HG03558 (cell line): ENCODE measurements at regions not wholly inside any gene's neighbourhood (a gene's known extent, or its start where the extent isn't known, plus 50 kb on each side); places are given as distances from the start of the nearest gene placed in this dataset.

Experiments
- ATAC-seq: cut with Tn5 transposase; IDR thresholded peaks from one replicate; pipeline ENCODE4 v1.9.1; 2021; ENCODE audit warnings: moderate number of reproducible peaks; ENCODE audit not compliant: unreplicated experiment; ENCODE audit errors: extremely low read depth

- no peak for ATAC-seq
These were observed 206.9 kb upstream of the ZNF536 start for GRCh38 chr19:30165228-30165813.

GRCh38 chr19:30167206-30167868, 204.8 kb upstream of the ZNF536 start:
- ATAC-seq, result no peak

GRCh38 chr19:30167976-30168635, 204.1 kb upstream of the ZNF536 start:
- no peak for ATAC-seq

GRCh38 chr19:30168760-30169159, 203.4 kb upstream of the ZNF536 start:
- no peak for ATAC-seq

DNA sequence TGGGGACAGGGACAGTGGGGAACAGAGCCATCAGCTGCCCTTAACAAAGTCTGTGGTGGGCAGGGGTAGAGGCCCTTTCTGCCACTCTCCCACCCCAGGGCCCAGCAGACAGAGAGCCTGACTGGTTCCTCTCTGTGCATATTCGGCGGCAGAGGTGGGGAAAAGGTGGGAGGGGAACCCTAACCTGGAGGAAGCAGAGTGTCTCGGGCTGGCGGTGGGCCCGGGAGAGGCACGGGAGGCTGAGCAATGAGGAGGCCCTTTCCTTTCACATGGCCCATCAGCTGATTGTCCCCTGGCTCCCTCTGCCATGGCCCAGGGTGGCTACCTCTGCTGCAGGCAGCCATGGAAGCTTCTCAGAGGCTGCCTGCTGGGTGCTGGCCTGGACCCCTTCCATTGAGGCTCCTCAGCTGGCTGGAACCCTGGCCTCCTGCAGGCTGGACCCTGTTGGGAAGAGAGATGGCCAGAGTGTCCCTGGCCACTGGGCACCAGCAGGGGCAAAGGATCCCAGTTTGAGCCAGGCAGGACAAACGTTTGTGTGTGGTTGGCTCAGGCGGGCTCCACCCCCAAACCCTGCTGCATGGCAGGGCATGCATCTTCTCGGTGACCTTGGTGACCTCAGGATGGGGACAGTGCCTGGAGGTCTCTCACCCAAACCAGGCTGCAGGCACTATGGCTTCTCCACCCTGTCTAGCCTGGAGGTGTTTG, 202.8 kb upstream of the ZNF536 start:
- ATAC-seq, result no peak

DNA sequence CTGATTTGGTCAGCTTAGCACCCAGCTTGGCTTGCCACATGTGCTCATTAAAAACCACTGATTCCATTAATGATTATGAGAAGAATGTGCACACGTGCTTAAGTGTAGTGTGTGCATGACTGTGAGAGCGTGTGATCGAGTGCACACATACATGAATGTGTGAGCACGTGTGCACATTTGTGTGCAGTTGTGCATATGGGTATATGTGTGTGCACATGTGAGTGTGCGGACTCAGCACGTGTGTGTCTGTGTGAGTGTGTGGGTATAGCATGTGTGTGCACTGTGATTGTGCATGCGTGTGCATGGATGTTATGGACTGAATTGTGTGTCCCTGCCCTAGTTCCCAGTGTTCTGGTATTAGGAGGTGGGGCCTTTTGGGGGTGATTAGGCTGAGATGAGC, 202.1 kb upstream of the ZNF536 start:
- ATAC-seq, result no peak

DNA sequence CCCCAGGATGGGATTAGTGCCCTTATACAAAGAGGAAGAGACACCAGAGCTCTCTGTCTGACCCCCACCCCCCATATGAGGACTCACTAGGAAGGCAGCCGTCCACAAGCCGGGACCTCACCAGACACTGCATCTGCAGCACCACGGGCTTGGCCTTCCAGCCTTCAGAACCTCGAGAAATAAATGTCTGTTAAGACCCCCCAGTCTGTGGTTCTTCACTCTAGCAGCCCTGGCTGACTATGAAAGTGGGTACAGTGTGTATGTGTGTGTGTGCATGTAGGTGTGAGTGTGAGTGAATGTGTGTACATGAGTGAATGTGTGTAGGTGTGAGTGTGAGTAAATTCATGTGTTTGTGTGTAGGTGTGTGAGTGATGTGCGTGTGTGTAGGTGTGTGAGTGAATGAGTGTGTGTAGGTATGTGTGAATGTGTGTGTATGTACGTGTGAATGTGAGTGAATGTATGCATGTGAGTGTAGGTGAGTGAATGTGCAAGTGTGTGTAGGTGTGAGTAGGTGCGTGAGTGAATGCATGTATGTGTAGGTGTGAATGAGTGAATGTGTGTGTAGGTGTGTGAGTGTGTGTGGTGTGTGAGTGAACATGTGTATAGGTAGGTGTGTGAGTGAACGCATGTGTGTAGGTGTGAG, 201.6 kb upstream of the ZNF536 start:
- ATAC-seq, result no peak

DNA sequence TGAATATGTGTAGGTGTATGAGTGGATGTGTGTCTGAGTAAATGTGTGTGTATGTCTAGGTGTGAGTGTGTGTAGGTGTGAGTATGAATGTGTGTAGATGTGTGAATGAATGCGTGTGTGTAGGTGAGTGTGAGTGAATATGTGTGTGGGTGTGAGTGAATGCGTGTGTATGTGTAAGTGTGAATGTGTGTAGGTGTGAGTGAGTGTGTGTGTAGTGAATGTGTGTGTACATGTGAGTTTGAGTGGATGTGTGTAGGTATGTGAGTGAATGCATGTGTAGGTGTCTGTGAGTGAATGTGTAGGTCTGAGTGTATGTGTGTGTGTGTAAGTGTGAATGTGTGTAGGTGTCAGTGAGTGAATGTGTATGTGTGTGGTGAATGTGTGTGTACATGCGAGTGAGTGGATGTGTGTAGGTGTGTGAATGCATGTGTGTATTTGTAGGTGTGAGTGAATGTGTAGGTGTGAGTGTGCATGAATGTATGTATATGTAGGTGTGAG, 201.0 kb upstream of the ZNF536 start:
- ATAC-seq, result no peak

GRCh38 chr19:30171795-30172612, 200.2 kb upstream of the ZNF536 start:
- no peak for ATAC-seq

DNA sequence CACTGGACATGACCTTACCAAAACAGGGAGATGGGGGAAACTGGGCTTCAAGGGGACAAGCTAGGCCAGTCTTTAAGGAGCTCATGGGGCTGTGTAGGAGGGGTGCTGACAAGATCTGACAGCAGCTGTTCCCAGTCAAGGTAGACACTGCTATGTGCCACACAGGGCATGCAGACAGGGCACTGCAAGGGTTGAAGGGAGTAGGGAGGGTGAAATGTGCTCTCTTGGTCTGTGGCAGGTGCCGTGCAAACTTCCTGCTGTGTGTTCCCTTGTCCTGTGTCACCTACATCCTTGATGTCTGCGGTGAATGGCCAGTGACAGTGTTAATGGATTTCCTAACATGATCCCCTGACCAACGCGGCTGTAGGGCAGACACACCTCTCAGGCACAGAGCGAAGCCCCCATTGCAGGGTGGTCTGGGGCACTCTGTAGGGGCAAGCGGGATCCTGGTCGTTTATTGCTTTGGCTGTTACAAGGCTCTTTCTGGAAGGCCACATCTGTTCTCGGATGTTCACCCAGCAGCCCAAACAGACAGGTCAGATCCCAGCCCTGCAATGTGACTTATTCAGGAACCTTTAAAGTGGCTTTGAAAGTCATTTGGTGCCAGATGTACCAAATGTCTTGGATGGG, 199.5 kb upstream of the ZNF536 start:
- no peak for ATAC-seq

DNA sequence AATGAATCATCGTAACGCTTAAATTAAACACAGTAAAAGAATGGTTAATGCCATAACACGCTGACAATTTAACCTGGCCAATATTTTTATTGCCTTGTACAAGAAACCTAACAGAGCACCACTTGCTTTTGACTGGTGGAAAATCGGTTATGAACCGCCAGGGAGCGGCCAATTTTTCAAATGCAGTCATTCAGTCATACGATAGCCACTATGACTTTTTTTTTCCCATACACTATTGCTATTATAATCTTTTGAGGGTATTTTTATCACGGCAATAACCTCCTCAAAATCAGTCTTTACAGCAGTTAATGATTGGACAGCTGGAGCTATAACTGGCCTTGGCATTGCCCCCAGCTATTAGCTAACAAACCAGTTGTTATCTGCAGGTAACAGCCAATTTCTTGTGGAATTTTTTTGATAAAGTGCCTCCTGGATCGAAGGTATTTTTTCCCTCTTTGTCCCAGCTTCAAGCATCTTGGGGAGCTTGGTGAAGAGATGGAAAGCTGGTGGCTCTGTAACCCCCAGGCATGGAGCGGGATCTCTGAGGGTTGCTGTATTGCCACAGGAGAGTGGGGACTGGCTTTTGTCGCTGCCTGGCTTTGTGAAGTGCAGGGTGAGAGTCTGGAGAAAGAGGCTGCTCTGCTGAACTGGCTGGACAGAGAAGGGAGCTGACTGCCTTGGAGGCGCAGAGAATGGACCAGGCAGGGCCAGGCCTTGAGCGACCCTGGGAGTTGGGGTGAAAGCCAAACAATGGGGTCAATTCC, 198.4 kb upstream of the ZNF536 start:
- no peak for ATAC-seq

- ATAC-seq, result no peak
These were observed 197.9 kb upstream of the ZNF536 start for GRCh38 chr19:30174357-30174645.

DNA sequence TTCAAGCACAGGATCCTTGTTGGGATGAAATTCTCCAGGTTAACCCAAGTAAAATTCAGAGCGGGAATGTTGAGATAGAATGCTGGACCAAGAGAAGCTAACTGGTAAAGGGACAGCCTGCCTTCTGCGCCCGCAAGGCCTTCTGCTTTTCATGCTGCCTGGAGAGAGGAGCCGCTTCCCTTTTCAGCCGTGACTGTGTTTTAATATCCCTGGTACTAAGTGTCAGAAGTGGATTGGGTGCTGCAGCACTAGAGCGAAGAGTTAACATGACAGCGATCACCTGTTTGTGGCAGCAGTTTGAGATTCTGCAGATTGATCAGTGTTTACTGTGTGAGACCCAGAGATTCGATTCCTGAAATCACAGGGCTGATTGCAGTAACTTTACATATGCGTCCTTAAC, 197.4 kb upstream of the ZNF536 start:
- no peak for ATAC-seq

DNA sequence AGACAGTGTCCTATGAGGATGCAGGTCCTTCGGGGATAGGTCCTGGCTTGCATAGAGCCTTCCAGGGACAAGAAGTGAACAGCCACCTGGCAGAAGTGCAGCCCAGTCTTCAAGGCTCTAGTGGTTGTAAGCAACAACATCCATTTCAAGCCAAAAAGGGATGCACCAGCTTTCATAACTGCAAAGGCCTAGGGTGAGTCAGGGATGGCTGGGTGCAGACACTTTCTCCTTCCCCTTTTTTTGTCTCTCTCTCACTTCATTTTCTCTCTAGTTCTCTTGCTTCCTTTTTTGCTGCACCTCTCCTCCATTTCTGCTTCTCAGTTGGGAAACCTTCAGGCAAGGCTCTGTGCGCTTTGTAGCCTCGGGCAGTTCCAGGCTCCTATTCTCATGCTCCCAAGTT, 196.2 kb upstream of the ZNF536 start:
- no peak for ATAC-seq

- no peak for ATAC-seq
These were observed 193.3 kb upstream of the ZNF536 start for GRCh38 chr19:30178721-30179402.

DNA sequence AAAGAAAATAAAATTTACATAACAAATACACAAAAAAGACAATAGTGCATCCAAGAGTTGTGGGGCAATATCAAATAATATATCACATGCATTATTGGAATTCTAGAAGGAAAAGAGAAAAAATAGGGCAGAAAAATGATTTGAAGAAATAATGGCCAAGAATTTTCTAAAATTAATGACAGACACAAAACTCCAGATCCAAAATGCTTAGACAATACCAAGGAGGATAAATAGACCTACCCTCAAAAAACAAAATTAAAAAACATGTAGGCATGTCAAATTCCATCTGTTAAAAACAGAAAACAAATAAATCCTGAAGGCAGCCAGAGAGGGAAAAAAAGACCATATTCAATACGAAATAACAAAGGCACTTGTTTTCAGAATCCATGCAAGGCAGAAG, 191.5 kb upstream of the ZNF536 start:
- no peak for ATAC-seq

DNA sequence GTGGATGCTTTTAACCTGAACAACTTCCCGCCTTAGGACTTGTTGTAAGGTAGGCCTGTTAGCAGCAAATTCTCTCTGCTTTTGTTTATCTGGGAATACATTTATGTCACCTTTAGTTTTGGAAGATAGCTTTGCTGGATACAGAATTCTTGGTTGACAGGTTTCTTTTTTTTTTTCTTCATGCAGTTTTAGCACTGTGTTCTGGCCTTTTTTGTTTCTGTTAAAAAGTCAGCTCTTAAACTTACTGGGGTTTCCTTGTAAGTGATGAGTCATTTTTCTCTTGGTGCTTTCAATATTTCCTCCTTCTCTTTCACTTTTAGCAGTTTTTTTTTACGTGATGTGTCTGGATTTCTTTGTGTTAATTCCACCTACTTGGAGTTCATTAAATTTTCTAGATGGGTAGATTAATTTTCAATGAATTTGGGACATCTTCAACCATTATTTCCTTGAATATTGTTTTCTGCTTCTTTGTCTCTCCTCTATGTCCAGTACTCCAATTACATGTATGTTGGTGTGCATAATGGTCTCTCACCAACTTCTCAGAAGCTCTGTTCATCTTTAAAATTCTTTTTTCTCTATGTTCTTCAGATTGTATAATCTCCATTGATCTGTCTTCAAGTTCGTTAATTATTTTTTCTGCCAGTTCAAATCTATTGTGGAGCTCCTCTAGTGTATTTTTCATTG, 188.2 kb upstream of the ZNF536 start:
- ATAC-seq, result no peak
